ENCODE measurements at regions not wholly inside any gene's neighbourhood (a gene's known extent, or its start where the extent isn't known, plus 50 kb on each side); places are given as distances from the start of the nearest gene placed in this dataset.

DNA sequence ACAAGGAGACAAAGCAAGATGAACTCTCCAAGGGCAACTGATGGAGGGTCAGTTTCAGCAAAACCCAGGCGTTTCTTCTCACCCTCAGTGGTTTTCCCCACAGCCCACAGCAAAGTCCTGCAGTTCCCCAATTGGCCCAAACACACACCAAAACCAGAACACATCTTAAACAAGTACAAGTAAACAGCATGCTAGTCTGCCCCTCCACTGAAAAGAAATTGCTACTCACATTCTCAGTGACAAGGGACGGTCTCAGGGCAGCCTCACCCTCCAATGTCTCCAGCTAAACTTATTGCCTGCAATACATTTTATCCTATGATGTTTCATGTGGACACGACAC is 300.6 kb upstream of the IRX3 start:
- no TSS peak for BruUV-seq (replicated peaks)
- TF ChIP-seq, protein P1, sequence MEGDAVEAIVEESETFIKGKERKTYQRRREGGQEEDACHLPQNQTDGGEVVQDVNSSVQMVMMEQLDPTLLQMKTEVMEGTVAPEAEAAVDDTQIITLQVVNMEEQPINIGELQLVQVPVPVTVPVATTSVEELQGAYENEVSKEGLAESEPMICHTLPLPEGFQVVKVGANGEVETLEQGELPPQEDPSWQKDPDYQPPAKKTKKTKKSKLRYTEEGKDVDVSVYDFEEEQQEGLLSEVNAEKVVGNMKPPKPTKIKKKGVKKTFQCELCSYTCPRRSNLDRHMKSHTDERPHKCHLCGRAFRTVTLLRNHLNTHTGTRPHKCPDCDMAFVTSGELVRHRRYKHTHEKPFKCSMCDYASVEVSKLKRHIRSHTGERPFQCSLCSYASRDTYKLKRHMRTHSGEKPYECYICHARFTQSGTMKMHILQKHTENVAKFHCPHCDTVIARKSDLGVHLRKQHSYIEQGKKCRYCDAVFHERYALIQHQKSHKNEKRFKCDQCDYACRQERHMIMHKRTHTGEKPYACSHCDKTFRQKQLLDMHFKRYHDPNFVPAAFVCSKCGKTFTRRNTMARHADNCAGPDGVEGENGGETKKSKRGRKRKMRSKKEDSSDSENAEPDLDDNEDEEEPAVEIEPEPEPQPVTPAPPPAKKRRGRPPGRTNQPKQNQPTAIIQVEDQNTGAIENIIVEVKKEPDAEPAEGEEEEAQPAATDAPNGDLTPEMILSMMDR (IDR thresholded peaks at IDR 0.05; ENCODE audit: unreplicated experiment): no peak
- CTCF ChIA-PET: no interaction called here
- H3K27ac Mint-ChIP-seq (ENCODE audit: unreplicated experiment): no peak overlapping the region
- H3K9me3 Mint-ChIP-seq (ENCODE audit: low read depth, unreplicated experiment): peaks cover 3% of the 10 kb centered on the region
- no peaks in the 10 kb centered on the region for H3K4me1 Mint-ChIP-seq (ENCODE audit: low read depth, unreplicated experiment)
- H3K36me3 Mint-ChIP-seq (ENCODE audit: insufficient read depth, unreplicated experiment): no peaks in the 10 kb centered on the region
- peaks cover 27% of the 10 kb centered on the region for H3K27me3 Mint-ChIP-seq (ENCODE audit: unreplicated experiment)
- intact Hi-C loops (cut with micrococcal nuclease; ENCODE audit: unreplicated experiment): no loop called here
- DNase-seq: no peak
- no peak overlapping the region for H3K4me3 Mint-ChIP-seq (ENCODE audit: low read depth, unreplicated experiment)

DNA sequence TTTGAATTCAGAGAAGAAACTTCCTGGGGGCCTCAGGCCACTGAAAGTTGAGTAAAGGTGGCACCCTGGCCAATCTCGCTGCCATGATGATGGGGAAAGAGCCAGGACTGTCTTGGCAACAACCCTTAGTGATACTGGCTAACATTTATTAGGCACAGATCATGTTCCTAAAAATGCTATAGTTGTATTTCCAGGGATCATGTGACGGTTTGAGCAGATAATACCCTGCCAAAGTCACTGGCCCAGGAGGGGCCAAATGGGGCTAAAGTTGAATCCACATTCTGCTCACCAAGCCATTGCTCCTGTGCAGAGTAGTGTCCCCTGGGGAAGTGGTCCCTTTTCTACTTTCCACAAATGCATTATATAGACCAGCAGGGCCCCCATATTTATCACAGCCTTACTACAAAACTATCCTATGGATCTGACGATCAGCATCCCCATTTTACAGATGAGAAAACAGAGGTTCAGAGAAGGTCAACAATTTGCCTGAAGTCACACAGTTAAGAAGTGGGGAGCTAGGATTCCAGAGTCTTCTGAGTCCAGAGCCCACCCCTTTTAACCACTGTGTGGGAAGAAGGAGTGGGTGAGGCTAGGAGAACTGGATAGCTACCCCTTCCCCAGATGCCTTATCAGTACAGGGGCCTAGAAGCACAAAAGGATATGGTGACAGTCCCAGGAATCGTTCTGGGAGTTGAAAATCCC is 300.0 kb upstream of the IRX3 start:
- intact Hi-C loops (cut with micrococcal nuclease; ENCODE audit: unreplicated experiment): no loop called here
- TF ChIP-seq, protein P1 (IDR thresholded peaks at IDR 0.05; ENCODE audit: unreplicated experiment): no peak
- DNase-seq: no peak
- Mint-ChIP-seq H3K27me3 (ENCODE audit: unreplicated experiment) (peaks cover 27% of the 10 kb centered on the region), H3K9me3 (ENCODE audit: low read depth, unreplicated experiment) (peaks cover 3% of the 10 kb centered on the region), H3K4me3 (ENCODE audit: low read depth, unreplicated experiment) (no peak overlapping the region), H3K36me3 (ENCODE audit: insufficient read depth, unreplicated experiment) (no peaks in the 10 kb centered on the region), H3K4me1 (ENCODE audit: low read depth, unreplicated experiment) (no peaks in the 10 kb centered on the region), H3K27ac (ENCODE audit: unreplicated experiment) (no peak overlapping the region)
- BruUV-seq (replicated peaks): no TSS peak
- CTCF ChIA-PET: no interaction called here

DNA sequence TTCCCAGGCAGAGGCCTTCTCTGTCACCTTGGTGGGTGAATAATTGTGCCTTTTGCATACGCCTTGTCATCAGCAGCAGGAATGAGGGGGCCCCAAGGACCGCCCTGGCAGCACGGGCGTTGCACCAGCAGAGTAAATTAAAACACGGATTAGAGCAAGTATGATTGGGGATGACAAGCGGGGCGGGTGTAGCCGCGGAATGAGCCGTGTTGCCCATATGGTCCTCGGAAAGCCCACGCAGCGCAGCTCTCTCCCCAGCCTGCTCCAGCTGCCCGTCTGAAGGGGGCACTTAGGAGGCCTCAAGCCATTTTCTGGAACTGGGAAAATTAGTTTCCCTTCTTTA is 299.4 kb upstream of the IRX3 start:
- H3K4me3 Mint-ChIP-seq (ENCODE audit: low read depth, unreplicated experiment): no peak overlapping the region
- no TSS peak for BruUV-seq (replicated peaks)

DNA sequence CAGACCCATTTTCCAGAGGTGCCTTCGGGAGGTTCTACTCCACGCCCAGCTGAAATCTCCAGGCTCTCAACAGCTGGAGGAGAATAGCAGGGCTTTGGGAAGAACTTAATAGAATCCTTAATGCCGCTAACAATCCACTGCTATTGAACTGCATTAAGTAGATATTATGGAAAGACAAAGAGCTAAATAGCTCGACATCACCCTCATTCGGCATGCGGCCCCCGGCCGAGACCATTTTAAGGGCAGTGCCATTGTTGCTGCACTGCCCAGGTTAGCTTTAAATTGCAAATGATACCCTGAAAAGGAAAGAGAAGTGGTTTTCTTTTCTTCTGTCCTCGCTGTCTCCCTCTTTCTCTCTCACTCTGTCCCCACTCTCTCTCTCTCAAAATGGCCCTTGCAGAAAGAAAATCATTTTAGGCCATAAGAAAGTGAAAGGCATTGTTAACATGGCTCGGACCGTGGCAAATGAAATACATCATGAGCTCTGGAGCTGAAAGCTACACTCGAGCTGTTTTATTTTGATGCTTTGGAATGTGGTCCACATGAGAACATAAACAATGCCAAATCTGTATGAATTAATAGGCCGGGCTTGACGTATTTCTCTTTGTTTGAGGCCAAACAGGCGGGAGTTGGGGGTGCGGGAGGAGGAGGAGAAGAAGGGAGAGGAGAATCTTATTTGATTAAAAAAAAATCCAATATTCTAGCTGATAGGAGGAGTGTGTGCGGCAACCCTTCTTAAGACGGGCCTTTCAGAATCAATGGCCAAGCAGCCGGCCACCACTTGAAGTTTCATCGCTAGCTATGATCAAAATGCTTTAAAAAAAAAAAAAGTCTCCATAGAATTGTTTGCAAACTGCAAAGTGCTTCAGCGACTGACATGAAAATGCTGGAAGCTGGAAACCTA is 298.8 kb upstream of the IRX3 start:
- no peaks in the 10 kb centered on the region for H3K4me1 Mint-ChIP-seq (ENCODE audit: low read depth, unreplicated experiment)
- no TSS peak for BruUV-seq (replicated peaks)
- TF ChIP-seq, protein P1 (IDR thresholded peaks at IDR 0.05; ENCODE audit: unreplicated experiment): no peak
- CTCF ChIA-PET: interaction anchor here (0.5 to 0.7 kb wide), 4 partner anchors 14 to 1565 kb away, joined by 3 to 4 read pairs (median 3); no protein-coding TSS in a partner anchor
- no peaks in the 10 kb centered on the region for H3K36me3 Mint-ChIP-seq (ENCODE audit: insufficient read depth, unreplicated experiment)
- H3K4me3 Mint-ChIP-seq (ENCODE audit: low read depth, unreplicated experiment): no peak overlapping the region
- H3K27me3 Mint-ChIP-seq (ENCODE audit: unreplicated experiment): peaks cover 27% of the 10 kb centered on the region
- no peak for DNase-seq
- intact Hi-C loops (cut with micrococcal nuclease; ENCODE audit: unreplicated experiment): no loop called here
- peaks cover 3% of the 10 kb centered on the region for H3K9me3 Mint-ChIP-seq (ENCODE audit: low read depth, unreplicated experiment)
- H3K27ac Mint-ChIP-seq (ENCODE audit: unreplicated experiment): no peak overlapping the region

More for the DNA sequence above, 299.4 kb upstream of the IRX3 start:
- intact Hi-C loops (cut with micrococcal nuclease; ENCODE audit: unreplicated experiment): no loop called here
- no peak for DNase-seq
- H3K9me3 Mint-ChIP-seq (ENCODE audit: low read depth, unreplicated experiment): peaks cover 3% of the 10 kb centered on the region
- H3K4me1 Mint-ChIP-seq (ENCODE audit: low read depth, unreplicated experiment): no peaks in the 10 kb centered on the region
- CTCF ChIA-PET: interaction anchor here (0.5 to 0.6 kb wide), 2 partner anchors 80 to 1064 kb away, joined by 3 to 4 read pairs; no protein-coding TSS in a partner anchor
- H3K36me3 Mint-ChIP-seq (ENCODE audit: insufficient read depth, unreplicated experiment): no peaks in the 10 kb centered on the region
- TF ChIP-seq, protein P1 (IDR thresholded peaks at IDR 0.05; ENCODE audit: unreplicated experiment): no peak
- peaks cover 27% of the 10 kb centered on the region for H3K27me3 Mint-ChIP-seq (ENCODE audit: unreplicated experiment)
- H3K27ac Mint-ChIP-seq (ENCODE audit: unreplicated experiment): no peak overlapping the region
